NCI-H446 (cell line): ENCODE measurements at regions not wholly inside any gene's neighbourhood (a gene's known extent, or its start where the extent isn't known, plus 50 kb on each side); places are given as distances from the start of the nearest gene placed in this dataset.

ENCODE experiments used
- DNase-seq, 2 experiments: peaks; one replicate each; lab custom pipeline; 2025; lab: John Stamatoyannopoulos, UW

DNA sequence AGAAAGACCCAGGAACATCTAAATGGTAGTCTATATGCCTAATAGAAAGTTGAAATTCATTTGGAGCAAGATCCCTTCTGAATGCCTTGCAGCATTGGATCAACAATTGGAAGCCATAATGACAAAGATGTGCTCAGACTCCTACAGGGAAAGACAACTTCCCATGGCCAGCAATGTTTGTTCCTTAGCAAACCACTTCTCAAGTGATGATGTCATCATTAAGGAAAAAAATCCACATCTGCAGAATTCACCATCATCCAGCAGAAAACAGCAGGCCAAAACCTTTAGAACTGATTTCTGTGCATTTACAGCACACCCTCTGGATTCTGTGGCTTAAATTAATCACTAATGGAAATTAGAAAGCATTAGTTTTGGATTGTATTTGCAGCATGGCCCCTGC is 82.4 kb upstream of the ZIC3 start:
- no peak for DNase-seq

DNA sequence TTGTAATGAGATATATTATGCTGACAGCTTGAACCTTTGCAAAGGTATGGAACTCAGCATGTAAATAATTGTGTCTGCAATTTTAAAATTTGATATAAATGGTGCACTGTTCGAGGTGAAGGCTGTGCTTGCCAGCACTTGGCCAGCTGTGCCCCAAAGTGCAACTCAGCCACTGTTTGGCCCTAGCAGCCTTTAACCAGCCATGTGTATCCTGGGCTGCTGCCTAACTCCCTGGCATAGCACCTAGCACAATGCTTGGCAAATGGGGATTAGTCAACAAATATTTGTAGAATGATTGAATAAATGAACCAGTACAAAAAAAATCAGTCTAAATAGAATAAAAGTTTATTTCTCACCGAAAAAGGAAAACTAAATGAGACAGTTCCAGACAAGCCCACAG is 83.8 kb upstream of the ZIC3 start:
- no peak for DNase-seq

DNA sequence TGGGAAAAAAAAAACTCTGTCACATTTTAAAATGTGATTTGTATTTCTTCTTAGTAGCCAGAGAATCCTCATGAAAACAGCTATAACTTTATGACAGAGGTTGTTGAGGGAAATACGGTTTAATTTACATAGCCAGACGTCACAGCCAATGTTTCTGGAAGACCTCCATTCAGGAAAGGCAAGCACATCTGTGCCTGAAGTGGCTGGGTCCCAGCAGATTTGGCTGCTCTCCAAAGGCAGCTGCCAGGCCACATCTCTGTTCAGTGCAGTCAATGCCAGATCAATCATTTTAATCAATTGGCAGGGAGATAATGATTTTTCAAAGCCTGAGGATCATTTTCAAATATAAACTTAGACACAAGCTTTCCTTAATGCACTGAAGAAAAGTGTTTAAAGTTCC is 86.5 kb upstream of the ZIC3 start:
- no peak for DNase-seq

DNA sequence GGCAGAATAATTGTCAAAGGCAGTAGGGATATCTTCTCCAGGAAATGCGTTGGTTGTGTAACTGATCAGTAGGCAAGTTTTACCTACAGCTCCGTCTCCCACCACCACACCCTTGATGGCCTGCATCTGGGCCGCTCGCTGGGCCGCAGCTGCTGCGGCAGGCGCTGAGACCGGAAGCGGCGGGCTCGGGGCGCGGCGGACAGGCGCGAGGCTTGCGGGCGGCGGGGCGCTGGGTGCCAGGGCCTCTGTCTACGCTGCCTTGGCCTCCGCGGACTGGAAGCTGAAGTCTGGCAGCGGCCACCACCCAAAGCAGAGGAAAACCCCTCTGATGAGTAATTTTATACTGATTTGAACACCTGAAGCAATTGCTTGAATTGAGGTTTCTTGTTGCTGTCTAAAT is 124.2 kb upstream of the ZIC3 start:
- no peak for DNase-seq

DNA sequence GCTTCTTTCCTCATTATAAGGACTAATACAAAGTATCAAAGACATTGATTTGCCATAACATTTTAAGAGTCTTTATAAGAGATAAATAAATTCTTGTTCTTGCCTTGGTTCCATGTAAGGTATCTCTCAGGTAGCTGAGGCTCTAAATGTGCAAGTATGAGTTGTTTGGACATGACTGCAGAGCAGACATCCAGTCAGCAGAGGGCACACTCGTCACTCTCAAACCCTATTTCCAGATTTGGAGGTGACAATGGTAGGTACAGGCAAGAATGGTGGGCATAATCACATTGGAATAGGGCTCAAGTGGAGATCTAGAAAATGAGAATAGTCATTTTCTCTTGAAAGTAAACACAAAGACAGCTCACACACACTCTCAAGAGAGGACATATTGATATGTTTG is 133.3 kb upstream of the ZIC3 start:
- DNase-seq: no peak

DNA sequence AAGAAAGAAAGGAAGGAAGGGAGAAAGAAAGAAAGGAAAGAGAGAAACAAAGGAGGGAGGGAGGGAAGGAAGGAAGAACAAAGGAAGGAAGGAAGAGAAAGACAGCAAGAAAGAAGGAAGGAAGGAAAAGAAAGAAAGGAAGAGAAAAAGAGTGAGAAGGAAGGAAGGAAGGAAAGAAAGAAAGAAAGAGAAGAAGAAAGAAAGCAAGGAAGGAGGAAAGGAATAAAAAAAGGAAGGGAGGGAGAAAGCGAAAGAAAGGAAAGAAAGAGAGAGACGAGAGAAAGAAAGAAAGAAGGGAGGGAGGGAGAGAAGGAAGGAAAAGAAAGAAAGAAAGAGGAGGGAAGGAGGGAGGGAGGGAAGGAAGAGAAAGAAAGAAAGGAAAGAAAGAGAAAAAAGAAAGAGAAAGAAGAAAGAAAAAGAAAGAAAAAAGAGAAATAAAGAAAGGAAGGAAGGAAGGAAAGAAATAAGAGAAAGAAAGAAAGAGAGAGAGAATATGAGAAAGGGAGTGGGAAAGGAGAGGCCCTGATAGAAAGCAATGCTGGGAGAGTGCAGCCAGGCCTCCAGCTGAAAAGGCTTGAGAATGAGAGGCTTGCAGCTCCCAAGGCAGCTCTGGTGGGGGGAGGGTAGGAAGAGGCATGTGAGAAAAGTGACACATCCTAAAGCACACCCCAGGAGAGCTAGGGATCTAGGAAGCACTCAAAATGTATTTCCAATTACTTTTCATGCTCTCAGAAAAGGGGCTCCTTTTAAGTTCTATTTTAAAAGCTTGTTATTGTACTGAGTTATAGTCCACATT is 134.0 kb upstream of the ZIC3 start:
- DNase-seq: no peak

DNA sequence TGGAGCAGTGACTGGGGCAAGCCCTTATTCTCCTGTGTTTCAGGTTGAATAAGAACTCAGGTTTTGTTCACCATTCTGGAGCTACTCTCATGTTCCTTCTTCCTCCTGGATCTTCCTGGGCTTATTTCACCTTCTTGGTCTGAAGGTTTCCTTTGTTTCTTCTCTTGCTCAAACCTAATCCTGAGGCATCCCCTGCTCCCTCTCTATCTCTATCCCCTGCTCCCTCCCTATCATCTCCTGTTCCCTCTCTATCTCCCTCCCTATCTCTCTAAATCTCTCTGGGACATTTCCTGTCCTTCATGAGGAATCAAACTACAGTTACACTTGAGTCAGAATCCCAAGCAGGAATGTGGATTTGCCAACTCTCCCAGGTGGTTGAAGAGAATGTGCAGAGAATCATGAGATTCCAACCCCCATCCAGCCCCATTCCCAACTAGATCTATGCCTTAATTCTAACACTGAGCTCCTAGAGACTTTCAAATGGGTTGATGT is 134.9 kb upstream of the ZIC3 start:
- DNase-seq: no peak

DNA sequence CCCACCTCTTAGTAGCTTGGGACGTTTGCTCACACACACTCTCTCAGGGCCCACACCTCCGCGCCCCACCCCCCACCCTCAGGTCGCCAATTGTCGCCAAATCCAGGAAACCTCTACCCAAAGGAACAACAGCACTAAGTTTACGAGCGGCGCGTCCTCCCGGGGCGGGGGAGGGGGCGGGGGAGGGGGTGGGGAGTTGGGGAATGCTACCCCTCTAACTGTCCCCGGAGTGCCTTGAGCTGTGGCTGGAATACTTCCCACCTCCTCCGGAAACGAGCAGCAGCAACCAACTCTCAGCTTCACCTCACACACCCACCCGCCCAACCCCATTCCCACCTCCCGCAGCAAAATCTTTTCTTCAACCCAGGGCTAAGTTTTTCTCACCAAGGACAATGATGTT is 135.6 kb upstream of the ZIC3 start:
- DNase-seq: no peak

DNA sequence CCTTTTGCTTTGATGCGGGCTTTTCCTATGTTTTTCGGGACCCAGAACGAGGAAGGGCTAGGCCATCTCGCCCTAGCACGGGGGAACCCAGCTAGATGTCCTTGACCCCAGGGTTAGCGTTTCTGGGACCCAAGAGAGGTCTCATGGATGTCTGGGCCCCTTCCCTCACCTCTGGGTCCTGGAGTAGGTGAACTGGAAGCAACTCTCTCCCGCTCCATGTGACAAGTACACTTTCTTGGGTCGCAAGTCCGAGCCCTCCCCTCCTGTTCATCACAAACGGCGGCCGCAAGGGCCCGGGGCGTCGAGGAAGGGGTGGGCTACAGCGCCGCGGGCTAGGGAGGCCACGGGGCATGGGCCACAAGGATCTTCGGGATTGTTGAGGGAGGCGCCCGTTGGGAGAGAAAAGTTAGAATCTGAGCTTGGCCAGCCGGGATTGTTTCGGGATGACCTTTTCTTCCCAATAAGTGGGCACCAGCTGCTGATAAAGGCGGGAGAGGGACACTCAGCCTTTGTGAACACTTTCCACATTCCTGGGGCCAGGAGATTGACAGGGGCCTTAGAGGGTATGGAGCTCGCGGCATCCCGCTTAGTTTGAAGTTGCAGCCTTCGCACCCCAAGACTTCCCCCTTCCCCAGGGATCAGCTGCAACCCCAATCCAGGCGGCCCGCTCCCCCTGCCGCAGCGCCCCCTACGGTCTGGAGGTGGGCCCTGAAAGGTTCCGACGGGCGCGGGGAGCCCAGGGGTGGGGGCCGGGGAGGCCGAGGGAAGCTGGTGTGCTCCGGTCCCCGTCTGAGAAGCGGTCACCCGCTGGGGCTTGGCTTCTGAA is 136.9 kb upstream of the ZIC3 start:
- DNase-seq: no peak

DNA sequence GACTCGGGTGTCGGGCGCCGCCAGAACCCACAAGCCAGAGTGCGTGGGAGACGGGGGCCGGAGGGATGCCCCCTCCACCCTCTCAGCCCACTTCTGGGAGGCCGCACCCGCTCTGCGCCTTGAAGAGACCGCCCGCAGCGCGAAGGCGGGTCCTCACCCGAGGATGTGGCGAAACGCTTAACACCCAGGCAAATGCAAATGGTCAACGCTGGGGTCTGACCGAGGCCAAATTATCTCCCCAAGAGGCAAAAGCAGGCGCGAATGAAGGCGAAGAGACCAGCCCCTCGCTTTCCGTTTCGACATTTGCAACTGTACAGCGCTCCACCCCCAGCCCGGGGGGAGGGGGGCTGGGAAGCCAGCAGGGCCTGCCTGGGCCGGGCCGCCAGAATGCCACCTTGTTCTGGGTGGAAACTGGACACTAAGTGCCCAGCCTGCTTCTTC is 137.7 kb upstream of the ZIC3 start:
- no peak for DNase-seq

DNA sequence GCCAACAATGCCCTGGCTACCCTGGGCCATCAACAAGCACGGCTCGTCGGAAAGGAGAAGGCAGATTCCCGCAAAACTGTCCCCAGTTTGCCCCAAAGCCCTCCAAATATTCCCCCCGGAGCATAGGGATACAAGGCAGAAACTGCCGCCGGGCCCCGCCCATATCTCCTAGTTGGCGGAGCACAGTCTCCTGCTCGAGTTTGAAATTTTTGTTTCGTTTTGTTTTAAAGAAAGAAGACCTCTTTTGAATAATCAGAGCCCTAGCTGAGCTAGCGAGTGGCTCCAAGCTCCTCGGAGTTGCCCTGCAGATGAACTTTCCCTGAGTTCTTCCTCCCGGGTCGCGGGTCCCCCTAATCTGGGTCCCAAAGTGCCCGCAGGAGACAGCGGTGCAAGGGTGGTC is 138.1 kb upstream of the ZIC3 start:
- no peak for DNase-seq

DNA sequence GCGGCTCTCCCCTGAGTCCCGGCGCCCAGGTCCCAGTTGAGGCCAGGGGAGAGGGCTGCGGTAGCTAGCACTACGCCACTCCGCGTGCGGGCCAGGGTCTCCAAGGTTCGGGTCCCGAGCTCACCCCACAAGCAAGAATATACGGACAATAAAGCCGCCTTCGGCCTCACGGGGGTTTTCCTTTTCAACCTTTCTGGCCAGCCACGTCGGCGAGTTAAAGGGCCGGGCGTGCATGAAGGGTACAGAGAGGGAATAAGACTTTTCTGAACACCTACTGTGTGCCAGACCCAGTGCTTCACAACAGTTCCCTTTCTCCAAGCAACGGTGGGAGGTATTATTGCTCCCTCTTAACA is 138.5 kb upstream of the ZIC3 start:
- no peak for DNase-seq

DNA sequence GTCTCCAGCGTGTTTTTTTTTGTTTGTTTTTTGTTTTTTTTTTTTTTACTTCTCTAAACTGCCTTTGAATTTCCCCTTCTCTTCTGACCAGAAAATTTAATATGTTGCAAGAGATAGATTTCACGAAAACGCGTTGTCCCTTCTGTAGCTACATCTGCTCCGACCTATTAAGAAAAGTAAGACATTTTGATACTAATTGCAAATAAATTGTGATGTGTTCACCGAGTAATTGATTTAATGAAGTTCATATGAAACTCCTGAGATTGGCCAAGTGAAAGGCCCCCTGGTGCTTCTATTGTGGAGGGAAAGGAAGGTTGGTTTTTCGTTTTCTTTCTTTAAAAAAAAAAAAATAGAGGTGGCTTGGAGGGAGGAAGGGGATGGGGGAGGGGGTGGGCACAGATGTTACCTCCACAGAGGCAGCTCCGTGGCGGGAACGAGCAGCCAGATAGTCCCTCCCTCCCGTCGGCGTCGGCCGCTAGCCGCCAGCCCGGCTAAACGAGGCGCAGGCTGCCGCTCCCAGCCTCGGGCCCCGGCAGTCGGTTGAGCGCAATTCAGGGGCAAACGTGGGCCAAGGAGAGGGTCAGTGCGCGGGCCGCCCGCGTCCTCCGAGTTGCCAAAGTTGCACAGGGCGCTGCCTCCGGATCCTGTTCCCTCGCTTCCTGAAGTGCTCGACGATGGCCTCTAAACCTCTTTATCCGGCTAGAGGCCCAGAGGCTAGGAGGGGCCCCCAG is 139.1 kb upstream of the ZIC3 start:
- no peak for DNase-seq

DNA sequence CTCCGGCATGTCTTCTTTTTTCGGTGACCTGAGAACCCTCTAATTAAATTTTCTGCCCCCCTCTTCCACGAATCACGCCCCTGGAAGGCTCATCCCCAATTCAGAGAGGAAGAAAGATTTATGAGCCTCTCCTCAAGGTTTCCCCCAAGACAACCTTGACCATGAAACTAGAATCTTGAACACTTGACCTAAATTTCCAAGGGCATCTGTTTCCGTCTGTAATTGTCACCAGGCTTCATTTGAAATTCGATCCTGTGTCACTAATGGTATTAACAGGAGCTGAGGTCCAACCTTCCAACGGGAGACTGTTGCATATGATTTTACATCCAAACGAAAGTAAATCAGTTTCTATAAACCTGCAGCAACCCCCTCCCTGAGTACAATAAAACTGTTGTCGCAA is 139.9 kb upstream of the ZIC3 start:
- DNase-seq: no peak

DNA sequence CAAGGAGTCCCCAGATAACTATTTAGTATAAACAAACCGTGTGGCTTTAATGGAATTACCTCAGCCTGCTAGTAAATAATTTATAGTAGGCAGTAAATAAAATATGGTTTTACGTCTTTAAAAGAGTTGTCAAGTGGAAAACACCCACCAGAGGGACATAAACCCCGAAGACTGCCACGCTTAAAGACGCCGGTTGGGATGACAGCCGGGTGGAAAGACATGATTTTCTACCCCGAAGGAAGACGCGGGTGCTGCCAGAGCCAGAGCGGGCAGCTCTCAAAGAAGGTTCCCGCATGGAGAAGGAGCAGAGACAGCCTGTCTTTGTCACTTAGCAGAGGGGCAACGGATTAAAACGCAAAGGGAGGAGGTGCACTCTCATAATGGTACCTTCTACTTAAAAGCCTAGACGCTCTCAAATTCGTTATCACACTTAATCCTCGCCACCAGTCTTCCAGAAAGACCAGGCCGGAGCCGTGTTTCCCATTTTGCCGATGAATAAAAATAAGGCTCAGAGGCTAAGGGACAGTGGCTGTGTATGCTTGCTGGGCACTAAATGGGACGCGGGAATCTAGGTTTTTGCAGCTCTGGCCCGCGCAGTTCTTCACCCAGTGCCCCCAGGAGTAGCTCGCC is 140.5 kb upstream of the ZIC3 start:
- DNase-seq: no peak

DNA sequence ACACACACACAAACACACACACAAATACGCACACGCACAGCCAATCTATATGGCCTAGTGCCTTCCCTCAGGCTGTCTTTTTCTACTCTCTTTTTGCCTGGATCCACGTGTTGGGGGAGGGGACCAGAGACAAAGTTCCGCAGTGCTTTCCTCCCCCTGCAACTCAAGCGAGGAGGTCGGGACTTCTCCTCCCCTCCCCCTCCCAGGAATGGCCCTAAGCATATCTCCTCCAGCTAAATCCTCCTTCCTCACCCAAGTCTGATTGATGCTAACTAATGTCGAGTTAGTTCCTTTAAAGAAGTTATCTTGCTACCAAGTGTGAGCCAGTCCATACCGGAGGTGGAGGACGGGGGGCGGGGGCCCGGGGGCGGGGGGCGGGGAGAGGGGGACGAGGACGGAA is 141.2 kb upstream of the ZIC3 start:
- DNase-seq: no peak

DNA sequence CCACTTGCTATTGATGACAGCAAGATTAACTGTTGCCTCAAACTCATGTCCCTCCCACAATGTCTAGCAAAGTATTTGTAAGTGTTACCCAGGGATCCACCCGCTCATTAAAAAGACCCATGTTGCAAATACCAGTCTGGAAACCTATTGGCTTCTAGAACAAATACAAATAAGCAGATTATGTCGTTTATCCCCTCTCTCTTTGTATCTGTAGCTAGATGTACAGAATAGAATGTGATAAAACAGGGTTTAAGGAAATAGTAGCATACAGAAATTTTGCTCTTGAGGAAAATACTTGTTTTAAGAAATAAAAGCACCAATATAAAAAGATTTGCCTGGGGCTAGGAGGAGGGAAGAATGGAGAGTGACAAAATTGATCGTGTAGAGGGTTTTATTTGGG is 142.7 kb upstream of the ZIC3 start:
- no peak for DNase-seq

DNA sequence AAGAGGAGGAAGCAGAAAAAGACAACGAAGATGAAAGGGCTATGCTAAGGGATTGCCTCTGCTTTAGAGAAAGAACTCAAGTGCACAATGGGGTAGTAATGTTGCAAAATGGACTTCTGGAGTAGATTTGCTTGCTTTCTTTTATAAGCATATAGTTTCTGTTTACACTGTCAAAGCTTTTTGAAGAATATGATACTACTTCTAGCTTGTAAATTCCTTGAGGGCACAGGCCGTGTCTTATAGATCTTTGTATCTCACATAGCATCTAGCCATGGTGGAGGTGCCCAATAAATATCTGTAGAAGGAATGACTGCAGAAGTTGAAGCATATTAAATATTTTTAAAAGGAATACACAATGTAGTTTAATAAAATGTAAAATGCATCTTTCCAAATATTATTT is 147.8 kb upstream of the ZIC3 start:
- no peak for DNase-seq

DNA sequence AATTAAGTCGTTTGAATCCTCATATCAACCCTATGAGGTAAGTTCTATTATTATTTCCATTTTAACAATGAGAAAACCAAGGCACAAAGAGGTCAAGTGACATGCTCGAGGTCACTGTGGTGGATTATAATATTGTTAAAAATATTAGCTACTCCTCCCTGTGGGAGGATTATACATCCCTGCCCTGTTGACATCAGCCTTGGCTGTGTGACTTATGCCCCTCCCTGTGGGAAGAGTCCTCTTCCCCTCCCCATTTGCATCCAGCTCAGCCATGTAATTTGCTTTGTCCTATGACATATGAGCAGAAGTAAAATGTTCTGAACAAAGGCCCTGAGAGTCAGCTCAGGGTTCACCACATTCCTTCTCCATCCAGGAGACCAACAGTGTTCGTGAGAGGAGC is 152.7 kb upstream of the ZIC3 start:
- no peak for DNase-seq

DNA sequence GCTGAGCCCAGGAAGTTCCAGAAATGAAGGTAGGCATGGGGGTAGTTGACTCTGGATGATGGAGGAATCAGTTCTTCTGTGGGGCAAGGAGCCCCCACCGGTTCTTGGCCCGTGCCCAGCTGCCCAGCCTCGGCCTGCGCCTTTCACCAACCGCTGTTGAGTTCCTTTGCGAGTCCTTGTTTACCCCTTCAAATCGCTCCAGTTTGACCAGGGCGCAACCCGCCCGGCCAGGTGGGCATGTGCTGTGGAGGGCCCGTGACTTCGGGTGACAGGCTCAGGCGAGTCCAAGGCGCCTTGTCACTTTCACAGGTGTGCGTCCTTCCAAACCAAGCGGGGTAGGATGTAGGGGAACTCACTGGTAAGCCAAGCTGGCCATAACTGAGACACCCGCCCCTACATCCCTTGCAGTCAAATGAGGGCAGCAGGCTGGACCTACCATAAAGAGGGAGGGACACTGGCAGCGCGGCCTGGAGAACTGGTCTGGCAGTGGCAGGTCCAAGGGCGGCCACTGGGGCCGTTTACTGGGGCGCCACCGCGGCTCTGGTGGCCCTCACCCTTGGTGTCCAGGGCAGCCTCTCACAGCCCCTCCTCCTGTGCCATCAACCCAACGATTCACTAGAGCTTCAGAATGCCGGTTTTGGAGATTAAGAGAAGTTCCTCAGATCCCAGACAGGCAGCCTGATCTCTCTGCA is 160.3 kb upstream of the ZIC3 start:
- no peak for DNase-seq

DNA sequence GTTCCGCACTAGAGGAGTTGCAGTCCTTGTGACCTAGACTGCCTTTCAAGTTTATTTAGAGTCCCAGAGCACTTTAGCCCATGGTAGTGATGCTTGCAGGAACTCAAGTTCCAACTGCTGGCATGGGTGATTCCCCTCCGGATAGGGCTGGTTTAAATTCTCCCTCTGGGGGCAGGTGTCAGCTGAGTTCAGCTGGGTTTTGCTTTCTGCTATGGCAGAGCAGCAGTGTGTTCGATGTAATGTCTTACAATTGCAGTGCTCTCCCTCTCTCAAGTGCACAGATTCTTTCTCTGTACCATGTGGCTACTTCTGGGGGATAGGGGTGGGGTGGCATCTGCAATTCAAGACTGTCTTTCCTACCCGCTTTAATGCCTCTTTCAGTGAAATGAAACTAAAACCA is 164.8 kb upstream of the ZIC3 start:
- no peak for DNase-seq

DNA sequence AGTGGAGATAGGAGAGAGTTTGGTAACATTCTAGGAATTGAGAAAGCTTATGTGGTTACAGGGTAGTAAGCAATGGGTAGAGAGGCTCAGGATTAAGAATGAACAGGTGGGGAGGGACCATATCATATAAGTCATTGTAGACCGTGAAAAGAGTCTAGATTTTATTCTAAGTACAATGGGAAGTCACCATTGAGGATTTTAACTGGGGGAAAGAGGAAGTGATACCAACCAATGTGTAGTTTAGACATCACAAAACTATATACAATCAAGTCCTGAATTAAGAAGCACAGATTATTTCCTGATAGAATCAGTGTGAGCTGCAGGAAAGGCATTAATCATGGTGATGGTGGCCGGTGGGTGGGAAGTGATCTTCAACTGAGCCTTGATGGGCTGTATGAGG is 178.3 kb upstream of the ZIC3 start:
- DNase-seq: no peak
